Kidney (tissue), 13 donors: ENCODE measurements at regions not wholly inside any gene's neighbourhood (a gene's known extent, or its start where the extent isn't known, plus 50 kb on each side); places are given as distances from the start of the nearest gene placed in this dataset.

ENCODE experiments used
- DNase-seq, 5 donors: peaks; one replicate each; pipeline ENCODE4 v3.0.0-alpha.2; 2013 to 2020
- FAIRE-seq: peaks from 2 replicates; lab custom pipeline; 2012; peaks lifted over from hg19 to GRCh38; lab: Jason Lieb, UNC
- H3K27ac ChIP-seq, 2 donors: one replicate each; pipeline ENCODE4 v1.7.0; 2013; ENCODE audit warnings: low read depth in 2 of 2, low read length in 2 of 2, inconsistent platforms in 1 of 2
- H3K27me3 ChIP-seq: one replicate; pipeline ENCODE4 v1.7.1; 2013; ENCODE audit warnings: low read length, inconsistent platforms; ENCODE audit not compliant: control insufficient read depth, insufficient read depth
- H3K36me3 ChIP-seq, 3 donors: one replicate each; pipeline versions ENCODE4 v1.7.0 to v1.7.1; 2013; ENCODE audit warnings: low read length in 3 of 3, control low read depth in 1 of 3, inconsistent platforms in 1 of 3; ENCODE audit not compliant: insufficient read depth in 3 of 3, control insufficient read depth in 2 of 3
- H3K4me1 ChIP-seq, 3 donors: one replicate each; pipeline versions ENCODE4 v1.7.0 to v1.7.1; 2013; ENCODE audit warnings: low read length in 3 of 3, inconsistent platforms in 1 of 3, low read depth in 1 of 3; ENCODE audit not compliant: control insufficient read depth in 2 of 3, insufficient read depth in 2 of 3
- H3K4me3 ChIP-seq, 3 donors: one replicate each; pipeline versions ENCODE4 v1.7.0 to v1.8.1; 2013; ENCODE audit warnings: low read length in 3 of 3, control low read depth in 1 of 3, inconsistent platforms in 1 of 3
- H3K9ac ChIP-seq, 3 donors: one replicate each; pipeline versions ENCODE4 v1.7.0 to v1.7.1; 2013; ENCODE audit warnings: low read length in 3 of 3, control low read depth in 1 of 3, inconsistent platforms in 1 of 3
- H3K9me3 ChIP-seq, 3 donors: one replicate each; pipeline versions ENCODE4 v1.7.0 to v1.7.1; 2013; ENCODE audit warnings: low read length in 3 of 3, control low read depth in 1 of 3, inconsistent platforms in 1 of 3; ENCODE audit not compliant: control insufficient read depth in 2 of 3, insufficient read depth in 1 of 3
- intact Hi-C: fragments of 100-400 bp; cut with DNase I; formaldehyde crosslinking; loops from one replicate; pipeline ENCODE4 v1.11.1; 2022
- TF ChIP-seq, protein P1 (sequence below): IDR thresholded peaks from 3 replicates; pipeline ENCODE4 v1.5.1; 2012; ENCODE audit warnings: mild to moderate bottlenecking, moderate library complexity, borderline replicate concordance; ENCODE audit not compliant: insufficient read depth; ENCODE audit errors: extremely low read depth
- donor health status: control.
- donor health status: control.
- donor health status: control.
- donor health status: control.
- donor health status: control.
- donor health status: DM: yes; HTN: yes; CAD: no.
- donor health status: Normal renal cell carcinoma (clear cell type).

DNA sequence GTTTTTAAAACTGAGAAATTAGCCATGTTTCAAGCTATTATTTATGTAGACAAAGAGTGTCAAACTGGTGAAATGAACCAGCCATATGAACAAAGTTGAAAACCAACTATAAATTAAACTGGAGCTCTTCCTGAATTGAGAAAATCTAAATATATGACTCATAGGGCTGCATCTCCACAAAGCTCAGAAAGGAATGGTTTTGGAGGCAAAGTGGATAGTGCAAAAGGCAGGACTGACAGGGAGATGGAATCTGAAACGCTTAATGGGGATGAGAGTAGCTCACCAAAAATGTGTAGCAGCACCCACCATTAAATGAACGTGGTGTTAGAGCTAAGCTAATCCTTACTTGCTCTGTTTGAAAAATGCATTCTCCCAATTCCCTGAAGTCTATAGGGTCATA is 1066.0 kb downstream of the AGBL1 start:
- TF ChIP-seq, protein P1, sequence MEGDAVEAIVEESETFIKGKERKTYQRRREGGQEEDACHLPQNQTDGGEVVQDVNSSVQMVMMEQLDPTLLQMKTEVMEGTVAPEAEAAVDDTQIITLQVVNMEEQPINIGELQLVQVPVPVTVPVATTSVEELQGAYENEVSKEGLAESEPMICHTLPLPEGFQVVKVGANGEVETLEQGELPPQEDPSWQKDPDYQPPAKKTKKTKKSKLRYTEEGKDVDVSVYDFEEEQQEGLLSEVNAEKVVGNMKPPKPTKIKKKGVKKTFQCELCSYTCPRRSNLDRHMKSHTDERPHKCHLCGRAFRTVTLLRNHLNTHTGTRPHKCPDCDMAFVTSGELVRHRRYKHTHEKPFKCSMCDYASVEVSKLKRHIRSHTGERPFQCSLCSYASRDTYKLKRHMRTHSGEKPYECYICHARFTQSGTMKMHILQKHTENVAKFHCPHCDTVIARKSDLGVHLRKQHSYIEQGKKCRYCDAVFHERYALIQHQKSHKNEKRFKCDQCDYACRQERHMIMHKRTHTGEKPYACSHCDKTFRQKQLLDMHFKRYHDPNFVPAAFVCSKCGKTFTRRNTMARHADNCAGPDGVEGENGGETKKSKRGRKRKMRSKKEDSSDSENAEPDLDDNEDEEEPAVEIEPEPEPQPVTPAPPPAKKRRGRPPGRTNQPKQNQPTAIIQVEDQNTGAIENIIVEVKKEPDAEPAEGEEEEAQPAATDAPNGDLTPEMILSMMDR: no peak
- Histone ChIP-seq H3K4me3 (no peak overlapping the region), H3K4me1 (no peaks in the 10 kb centered on the region), H3K9ac (no peak overlapping the region), H3K27me3 (no peaks in the 10 kb centered on the region), H3K9me3 (no peaks in the 10 kb centered on the region), H3K36me3 (no peaks in the 10 kb centered on the region), H3K27ac (no peak overlapping the region)
- intact Hi-C loops: no loop called here
- no peak for FAIRE-seq
- no peak for DNase-seq

- no peak for FAIRE-seq
- DNase-seq: peak in 2 of 5 donors; percentile 4 to 30
- Histone ChIP-seq H3K36me3 (no peaks in the 10 kb centered on the region), H3K9me3 (no peaks in the 10 kb centered on the region), H3K27ac (no peak overlapping the region), H3K4me1 (no peaks in the 10 kb centered on the region), H3K27me3 (no peaks in the 10 kb centered on the region), H3K9ac (no peak overlapping the region), H3K4me3 (no peak overlapping the region)
- TF ChIP-seq, protein P1: no peak
- intact Hi-C loops: no loop called here
Observed at GRCh38 chr15:87144775-87145174, 1065.1 kb downstream of the AGBL1 start.

DNA sequence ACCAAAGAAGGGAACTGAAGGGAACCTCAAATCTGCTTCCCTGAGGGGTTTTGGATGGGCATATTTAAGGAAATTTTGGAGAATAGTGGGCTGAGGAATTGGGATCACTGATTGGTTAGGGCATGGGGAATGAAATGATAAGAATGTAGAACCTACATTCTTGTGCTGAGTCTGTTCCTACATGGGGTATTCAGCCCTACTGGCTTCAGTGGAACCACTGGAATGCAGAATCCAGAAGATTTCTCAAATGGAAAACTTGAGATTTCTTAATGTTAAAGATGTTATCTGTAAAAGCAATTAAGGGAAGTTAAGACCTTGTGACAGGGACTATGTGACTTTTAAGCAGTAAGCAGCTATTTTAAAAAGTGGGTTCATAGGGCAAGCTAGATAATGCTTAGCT is 1062.4 kb downstream of the AGBL1 start:
- TF ChIP-seq, protein P1: no peak
- FAIRE-seq (no peak), DNase-seq (no peak)
- H3K4me3 ChIP-seq: no peak overlapping the region
- H3K9ac ChIP-seq: no peak overlapping the region
- H3K36me3 ChIP-seq: no peaks in the 10 kb centered on the region
- H3K27me3 ChIP-seq: no peaks in the 10 kb centered on the region
- H3K4me1 ChIP-seq: no peaks in the 10 kb centered on the region
- H3K27ac ChIP-seq: no peak overlapping the region
- H3K9me3 ChIP-seq: no peaks in the 10 kb centered on the region
- intact Hi-C loops: no loop called here

DNA sequence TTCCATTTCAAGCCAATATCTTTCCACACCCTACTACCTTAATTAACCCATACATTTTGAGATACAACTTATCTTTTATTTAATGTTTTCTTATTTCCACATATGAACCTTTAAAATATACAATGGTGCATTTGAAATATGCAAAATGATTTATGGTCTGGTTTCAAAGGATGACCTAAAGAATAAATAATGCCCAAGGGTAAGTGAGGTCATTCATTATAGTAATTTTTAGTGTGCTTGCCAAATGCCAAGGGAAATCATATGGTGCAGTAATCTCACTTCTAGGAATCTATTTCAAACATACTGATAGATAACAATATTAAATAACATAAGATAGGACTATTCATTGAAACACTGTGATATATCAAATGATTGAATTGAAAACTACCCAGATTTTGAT is 1055.4 kb downstream of the AGBL1 start:
- Histone ChIP-seq H3K4me1 (no peaks in the 10 kb centered on the region), H3K27me3 (no peaks in the 10 kb centered on the region), H3K9ac (no peak overlapping the region), H3K36me3 (no peaks in the 10 kb centered on the region), H3K4me3 (no peak overlapping the region), H3K9me3 (no peaks in the 10 kb centered on the region), H3K27ac (no peak overlapping the region)
- intact Hi-C loops: no loop called here
- TF ChIP-seq, protein P1: no peak
- DNase-seq: no peak
- FAIRE-seq: no peak
